ENCODE measurements at regions not wholly inside any gene's neighbourhood (a gene's known extent, or its start where the extent isn't known, plus 50 kb on each side); places are given as distances from the start of the nearest gene placed in this dataset.

DNA sequence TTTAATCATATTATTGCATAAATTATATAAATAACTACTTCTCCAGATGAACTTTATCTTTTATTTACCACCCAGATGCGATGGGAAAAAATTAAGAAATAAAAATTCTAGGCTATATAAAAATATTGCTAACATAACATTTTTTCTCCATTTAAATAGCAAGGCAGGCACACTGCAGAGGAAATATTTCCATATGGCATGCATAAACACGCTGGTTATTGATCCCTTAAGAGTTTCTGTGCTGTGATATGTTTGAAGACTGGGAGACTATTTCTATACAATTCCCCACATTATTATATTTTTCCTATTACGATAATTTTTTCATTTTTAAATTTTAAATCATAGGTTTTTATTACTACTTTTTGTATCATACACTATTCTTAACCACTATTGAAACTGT lies 131.5 kb downstream of the C12orf50 start:
- Mint-ChIP-seq H3K27me3 (no peaks in the 10 kb centered on the region), H3K4me1 (ENCODE audit: low read depth) (no peaks in the 10 kb centered on the region), H3K36me3 (ENCODE audit: insufficient read depth) (no peaks in the 10 kb centered on the region), H3K4me3 (ENCODE audit: low read depth) (no peak overlapping the region), H3K9me3 (ENCODE audit: low read depth) (peaks cover 13% of the 10 kb centered on the region), H3K27ac (no peak overlapping the region)
- TF ChIP-seq, protein P1, sequence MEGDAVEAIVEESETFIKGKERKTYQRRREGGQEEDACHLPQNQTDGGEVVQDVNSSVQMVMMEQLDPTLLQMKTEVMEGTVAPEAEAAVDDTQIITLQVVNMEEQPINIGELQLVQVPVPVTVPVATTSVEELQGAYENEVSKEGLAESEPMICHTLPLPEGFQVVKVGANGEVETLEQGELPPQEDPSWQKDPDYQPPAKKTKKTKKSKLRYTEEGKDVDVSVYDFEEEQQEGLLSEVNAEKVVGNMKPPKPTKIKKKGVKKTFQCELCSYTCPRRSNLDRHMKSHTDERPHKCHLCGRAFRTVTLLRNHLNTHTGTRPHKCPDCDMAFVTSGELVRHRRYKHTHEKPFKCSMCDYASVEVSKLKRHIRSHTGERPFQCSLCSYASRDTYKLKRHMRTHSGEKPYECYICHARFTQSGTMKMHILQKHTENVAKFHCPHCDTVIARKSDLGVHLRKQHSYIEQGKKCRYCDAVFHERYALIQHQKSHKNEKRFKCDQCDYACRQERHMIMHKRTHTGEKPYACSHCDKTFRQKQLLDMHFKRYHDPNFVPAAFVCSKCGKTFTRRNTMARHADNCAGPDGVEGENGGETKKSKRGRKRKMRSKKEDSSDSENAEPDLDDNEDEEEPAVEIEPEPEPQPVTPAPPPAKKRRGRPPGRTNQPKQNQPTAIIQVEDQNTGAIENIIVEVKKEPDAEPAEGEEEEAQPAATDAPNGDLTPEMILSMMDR (IDR thresholded peaks at IDR 0.05; ENCODE audit: unreplicated experiment) = no peak
- DNase-seq (ENCODE audit: low spot score, unreplicated experiment) = no peak

GRCh38 chr12:87883806-87884205 lies 145.4 kb downstream of the C12orf50 start:
- Mint-ChIP-seq H3K36me3 (ENCODE audit: insufficient read depth) (no peaks in the 10 kb centered on the region), H3K27me3 (no peaks in the 10 kb centered on the region), H3K4me3 (ENCODE audit: low read depth) (no peak overlapping the region), H3K9me3 (ENCODE audit: low read depth) (no peaks in the 10 kb centered on the region), H3K4me1 (ENCODE audit: low read depth) (no peaks in the 10 kb centered on the region), H3K27ac (no peak overlapping the region)
- no peak for DNase-seq (ENCODE audit: low spot score, unreplicated experiment)
- TF ChIP-seq, protein P1 (IDR thresholded peaks at IDR 0.05; ENCODE audit: unreplicated experiment) = no peak

DNA sequence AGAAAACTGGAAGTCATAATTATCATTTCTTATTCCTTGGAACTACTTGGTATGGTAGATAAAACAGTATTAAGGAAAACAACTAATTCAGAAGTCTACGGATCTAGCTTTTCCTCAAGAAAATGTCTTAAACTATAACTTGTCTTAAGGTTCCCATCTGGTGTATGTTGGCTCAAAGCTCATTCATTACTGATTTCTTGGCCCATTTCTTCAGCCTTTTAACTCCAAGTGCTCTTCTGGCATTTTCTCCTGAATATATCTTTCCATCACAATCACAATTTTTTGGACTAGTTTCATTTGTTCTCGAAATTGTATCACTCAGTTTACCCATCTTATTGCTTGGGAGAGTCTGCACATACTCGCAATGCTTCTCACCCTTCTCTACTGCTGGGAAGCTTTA lies 150.1 kb downstream of the C12orf50 start:
- no peaks in the 10 kb centered on the region for H3K9me3 Mint-ChIP-seq (ENCODE audit: low read depth)
- no peaks in the 10 kb centered on the region for H3K36me3 Mint-ChIP-seq (ENCODE audit: insufficient read depth)
- TF ChIP-seq, protein P1 (IDR thresholded peaks at IDR 0.05; ENCODE audit: unreplicated experiment) = no peak
- H3K27ac Mint-ChIP-seq = no peak overlapping the region
- DNase-seq (ENCODE audit: low spot score, unreplicated experiment) = no peak
- H3K4me1 Mint-ChIP-seq (ENCODE audit: low read depth) = no peaks in the 10 kb centered on the region
- no peaks in the 10 kb centered on the region for H3K27me3 Mint-ChIP-seq
- no peak overlapping the region for H3K4me3 Mint-ChIP-seq (ENCODE audit: low read depth)

- DNase-seq (ENCODE audit: low spot score, unreplicated experiment) = no peak
- Mint-ChIP-seq H3K4me3 (ENCODE audit: low read depth) (no peak overlapping the region), H3K36me3 (ENCODE audit: insufficient read depth) (no peaks in the 10 kb centered on the region)
These were observed 158.4 kb downstream of the C12orf50 start for GRCh38 chr12:87870493-87871460.

GRCh38 chr12:87870061-87870460 lies 159.1 kb downstream of the C12orf50 start:
- no peak overlapping the region for H3K27ac Mint-ChIP-seq
- TF ChIP-seq, protein P1 (IDR thresholded peaks at IDR 0.05; ENCODE audit: unreplicated experiment) = no peak
- peaks cover 4% of the 10 kb centered on the region for H3K27me3 Mint-ChIP-seq

More at GRCh38 chr12:87870493-87871460, 158.4 kb downstream of the C12orf50 start:
- H3K9me3 Mint-ChIP-seq (ENCODE audit: low read depth) = no peaks in the 10 kb centered on the region
- no peaks in the 10 kb centered on the region for H3K4me1 Mint-ChIP-seq (ENCODE audit: low read depth)
- H3K27ac Mint-ChIP-seq = no peak overlapping the region
- peaks cover 3% of the 10 kb centered on the region for H3K27me3 Mint-ChIP-seq
- TF ChIP-seq, protein P1 (IDR thresholded peaks at IDR 0.05; ENCODE audit: unreplicated experiment) = no peak

More at GRCh38 chr12:87870061-87870460, 159.1 kb downstream of the C12orf50 start:
- Mint-ChIP-seq H3K9me3 (ENCODE audit: low read depth) (no peaks in the 10 kb centered on the region), H3K36me3 (ENCODE audit: insufficient read depth) (no peaks in the 10 kb centered on the region), H3K4me3 (ENCODE audit: low read depth) (no peak overlapping the region), H3K4me1 (ENCODE audit: low read depth) (no peaks in the 10 kb centered on the region)
- no peak for DNase-seq (ENCODE audit: low spot score, unreplicated experiment)
